Stomach (tissue), 4 donors: ENCODE measurements at regions not wholly inside any gene's neighbourhood (a gene's known extent, or its start where the extent isn't known, plus 50 kb on each side); places are given as distances from the start of the nearest gene placed in this dataset.

Experiments
- EP300 ChIP-seq: sonication (generic); formaldehyde crosslinking; IDR thresholded peaks from one replicate; pipeline ENCODE4 v1.6.1; 2017; ENCODE audit warnings: antibody characterized with exemption
- POLR2AphosphoS5 ChIP-seq, 3 donors: sonication (generic); formaldehyde crosslinking; IDR thresholded peaks; one replicate each; pipeline ENCODE4 v1.6.1; 2016; ENCODE audit warnings: antibody characterized with exemption in 3 of 3
- TF ChIP-seq, protein P1 (sequence below), 7 experiments: fragments of 450-650 bp in 4 of 7; fragments of 200-600 bp in 3 of 7; sonication (generic) in 3 of 7; IDR thresholded peaks; one replicate each; pipeline ENCODE4 v1.5.1; 2016 to 2019; ENCODE audit warnings: antibody characterized with exemption in 7 of 7, control low read depth in 2 of 7, mild to moderate bottlenecking in 1 of 7

DNA sequence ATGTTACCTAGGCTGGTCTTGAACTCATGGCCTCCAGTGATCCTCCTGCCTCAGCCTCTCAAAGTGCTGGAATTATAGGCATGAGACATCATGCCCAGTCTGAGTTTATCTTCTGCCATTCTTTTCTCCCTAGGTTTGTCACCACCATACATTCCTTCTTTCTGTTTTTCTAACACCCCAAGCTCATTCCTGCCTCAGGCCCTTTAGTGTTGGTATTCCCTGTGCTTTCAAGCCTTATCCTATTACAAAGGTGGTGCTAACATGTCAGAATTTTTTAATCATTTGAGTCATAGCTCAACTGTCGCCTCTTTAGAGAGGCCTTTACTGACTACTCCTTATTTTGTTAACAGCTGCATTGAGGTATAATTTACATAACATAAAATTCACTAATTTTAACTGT lies 221.1 kb upstream of the PRSS16 start:
- TF ChIP-seq, protein P1, sequence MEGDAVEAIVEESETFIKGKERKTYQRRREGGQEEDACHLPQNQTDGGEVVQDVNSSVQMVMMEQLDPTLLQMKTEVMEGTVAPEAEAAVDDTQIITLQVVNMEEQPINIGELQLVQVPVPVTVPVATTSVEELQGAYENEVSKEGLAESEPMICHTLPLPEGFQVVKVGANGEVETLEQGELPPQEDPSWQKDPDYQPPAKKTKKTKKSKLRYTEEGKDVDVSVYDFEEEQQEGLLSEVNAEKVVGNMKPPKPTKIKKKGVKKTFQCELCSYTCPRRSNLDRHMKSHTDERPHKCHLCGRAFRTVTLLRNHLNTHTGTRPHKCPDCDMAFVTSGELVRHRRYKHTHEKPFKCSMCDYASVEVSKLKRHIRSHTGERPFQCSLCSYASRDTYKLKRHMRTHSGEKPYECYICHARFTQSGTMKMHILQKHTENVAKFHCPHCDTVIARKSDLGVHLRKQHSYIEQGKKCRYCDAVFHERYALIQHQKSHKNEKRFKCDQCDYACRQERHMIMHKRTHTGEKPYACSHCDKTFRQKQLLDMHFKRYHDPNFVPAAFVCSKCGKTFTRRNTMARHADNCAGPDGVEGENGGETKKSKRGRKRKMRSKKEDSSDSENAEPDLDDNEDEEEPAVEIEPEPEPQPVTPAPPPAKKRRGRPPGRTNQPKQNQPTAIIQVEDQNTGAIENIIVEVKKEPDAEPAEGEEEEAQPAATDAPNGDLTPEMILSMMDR (IDR thresholded peaks at IDR 0.05), result no peak
- TF ChIP-seq EP300 (no peak), POLR2AphosphoS5 (IDR thresholded peaks at IDR 0.05) (no peak)
